ENCODE measurements at regions not wholly inside any gene's neighbourhood (a gene's known extent, or its start where the extent isn't known, plus 50 kb on each side); places are given as distances from the start of the nearest gene placed in this dataset.

DNA sequence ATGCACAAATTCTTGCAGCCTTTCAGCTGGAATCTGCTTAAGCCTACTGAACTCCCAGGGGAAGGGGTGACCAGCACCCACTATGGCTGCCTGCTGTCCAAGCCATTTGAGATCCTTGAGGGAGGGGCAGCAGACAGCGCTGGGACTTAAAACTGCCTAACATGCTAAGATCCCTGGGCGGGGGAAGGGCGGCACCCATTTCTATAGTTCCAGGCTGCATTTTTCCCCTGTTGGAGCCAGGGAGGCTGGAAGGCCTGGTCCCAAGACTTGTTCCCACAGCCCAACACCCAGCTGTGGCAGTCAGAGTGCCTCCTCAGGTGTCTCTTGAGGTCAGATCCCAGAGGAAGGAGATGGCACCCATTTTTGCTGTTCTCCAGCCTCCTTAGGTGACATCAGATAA, 1061.3 kb upstream of the COX7C start:
- TF ChIP-seq POLR2AphosphoS5 (IDR thresholded peaks at IDR 0.05; ENCODE audit: low read depth, low read length) (no peak), EZH2 (IDR thresholded peaks at IDR 0.05; ENCODE audit: low read depth, low read length, severe bottlenecking) (no peak)

Measured in H1 (cell line).